Liver (tissue), 7 donors: ENCODE measurements at regions not wholly inside any gene's neighbourhood (a gene's known extent, or its start where the extent isn't known, plus 50 kb on each side); places are given as distances from the start of the nearest gene placed in this dataset.

Source experiments
- DNase-seq: peaks from one replicate; pipeline ENCODE4 v3.0.0-alpha.2; 2017; ENCODE audit warnings: low spot score
- H3K27ac ChIP-seq, 2 donors: one replicate each; pipeline ENCODE4 v1.7.0; 2013; ENCODE audit warnings: inconsistent platforms in 2 of 2, low read length in 2 of 2, control low read depth in 1 of 2, low read depth in 1 of 2, mild to moderate bottlenecking in 1 of 2
- H3K27me3 ChIP-seq, 4 donors: one replicate each; pipeline versions ENCODE4 v1.6.1 to v1.7.0; 2013; ENCODE audit warnings: low read length in 3 of 4, inconsistent platforms in 1 of 4, mild to moderate bottlenecking in 1 of 4, moderate library complexity in 1 of 4; ENCODE audit not compliant: control insufficient read depth in 4 of 4, insufficient read depth in 4 of 4
- H3K36me3 ChIP-seq, 4 donors: one replicate each; pipeline versions ENCODE4 v1.6.1 to v1.7.0; 2013; ENCODE audit warnings: low read length in 3 of 4, mild to moderate bottlenecking in 3 of 4, low read depth in 1 of 4, moderate library complexity in 1 of 4; ENCODE audit not compliant: control insufficient read depth in 4 of 4, insufficient read depth in 3 of 4
- H3K4me1 ChIP-seq, 4 donors: one replicate each; pipeline versions ENCODE4 v1.6.1 to v1.7.0; 2013; ENCODE audit warnings: low read length in 3 of 4, mild to moderate bottlenecking in 3 of 4, moderate library complexity in 1 of 4; ENCODE audit not compliant: control insufficient read depth in 4 of 4, insufficient read depth in 4 of 4
- H3K4me3 ChIP-seq, 3 donors: one replicate each; pipeline versions ENCODE4 v1.6.1 to v1.7.0; 2013; ENCODE audit warnings: low read length in 3 of 3, control low read depth in 1 of 3, low read depth in 1 of 3, mild to moderate bottlenecking in 1 of 3
- H3K9ac ChIP-seq, 2 donors: one replicate each; pipeline ENCODE4 v1.7.0; 2013; ENCODE audit warnings: low read length in 2 of 2, mild to moderate bottlenecking in 2 of 2, moderate library complexity in 2 of 2, control low read depth in 1 of 2, low read depth in 1 of 2
- H3K9me3 ChIP-seq, 4 donors: one replicate each; pipeline versions ENCODE4 v1.6.1 to v1.7.0; 2013; ENCODE audit warnings: low read length in 3 of 4; ENCODE audit not compliant: control insufficient read depth in 4 of 4
- ATF3 ChIP-seq: IDR thresholded peaks from 2 replicates; pipeline ENCODE4 v1.6.1; 2016; ENCODE audit warnings: antibody characterized with exemption
- EGR1 ChIP-seq, 2 donors: IDR thresholded peaks; 2 replicates each; pipeline ENCODE4 v1.6.1; 2016 to 2018; ENCODE audit warnings: antibody characterized with exemption in 2 of 2, low read depth in 2 of 2
- FOXA1 ChIP-seq: IDR thresholded peaks from 2 replicates; pipeline ENCODE4 v1.6.1; 2016; ENCODE audit warnings: antibody characterized with exemption
- FOXA2 ChIP-seq: IDR thresholded peaks from 2 replicates; pipeline ENCODE4 v1.6.1; 2016; ENCODE audit warnings: antibody characterized with exemption
- GABPA ChIP-seq, 2 donors: IDR thresholded peaks in 1 of 2; conservative IDR thresholded peaks in 1 of 2; 2 replicates each; pipeline ENCODE4 v1.6.1; 2016; ENCODE audit warnings: antibody characterized with exemption in 2 of 2, mild to moderate bottlenecking in 1 of 2, moderate library complexity in 1 of 2
- HNF4A ChIP-seq, 2 donors: conservative IDR thresholded peaks; 2 replicates each; pipeline ENCODE4 v1.6.1; 2016; ENCODE audit warnings: antibody characterized with exemption in 2 of 2, mild to moderate bottlenecking in 2 of 2
- HNF4G ChIP-seq: IDR thresholded peaks from 2 replicates; pipeline ENCODE4 v1.6.1; 2016; ENCODE audit warnings: antibody characterized with exemption
- JUND ChIP-seq, 2 donors: IDR thresholded peaks; 2 replicates each; pipeline ENCODE4 v1.6.1; 2016; ENCODE audit warnings: antibody characterized with exemption in 2 of 2
- NR2F2 ChIP-seq: IDR thresholded peaks from 2 replicates; pipeline ENCODE4 v1.6.1; 2016; ENCODE audit warnings: antibody characterized with exemption
- RAD21 ChIP-seq, 2 donors: IDR thresholded peaks; 2 replicates each; pipeline ENCODE4 v1.6.1; 2016; ENCODE audit warnings: antibody characterized with exemption in 2 of 2, mild to moderate bottlenecking in 2 of 2
- RXRA ChIP-seq, 2 donors: IDR thresholded peaks; 2 replicates each; pipeline ENCODE4 v1.6.1; 2017 to 2018; ENCODE audit warnings: antibody characterized with exemption in 2 of 2, mild to moderate bottlenecking in 1 of 2
- SP1 ChIP-seq: IDR thresholded peaks from 2 replicates; pipeline ENCODE4 v1.6.1; 2018; ENCODE audit warnings: antibody characterized with exemption, mild to moderate bottlenecking
- TAF1 ChIP-seq: conservative IDR thresholded peaks from 2 replicates; pipeline ENCODE4 v1.6.1; 2016; ENCODE audit warnings: antibody characterized with exemption, mild to moderate bottlenecking
- YY1 ChIP-seq: IDR thresholded peaks from 2 replicates; pipeline ENCODE4 v1.6.1; 2016; ENCODE audit warnings: antibody characterized with exemption, mild to moderate bottlenecking
- ZBTB33 ChIP-seq: IDR thresholded peaks from 2 replicates; pipeline ENCODE4 v1.6.1; 2016; ENCODE audit warnings: antibody characterized with exemption
- WGBS: extraction: QIAGEN DNeasy Blood & Tissue Kit; methylation state at CpG from one replicate; pipeline ENCODE4 v1.1.7; 2013; 5-methylcytosine and 5-hydroxymethylcytosine counted together
- TF ChIP-seq, protein P1 (sequence below): IDR thresholded peaks from 2 replicates; pipeline ENCODE4 v1.6.1; 2016; ENCODE audit warnings: antibody characterized with exemption, mild to moderate bottlenecking
- TF ChIP-seq, protein P2 (sequence below): IDR thresholded peaks from 2 replicates; pipeline ENCODE4 v1.6.1; 2016; ENCODE audit warnings: antibody characterized with exemption
- donor health status: healthy.
- donor health status: healthy.
- donor health status: healthy.
- donor health status: healthy.

DNA sequence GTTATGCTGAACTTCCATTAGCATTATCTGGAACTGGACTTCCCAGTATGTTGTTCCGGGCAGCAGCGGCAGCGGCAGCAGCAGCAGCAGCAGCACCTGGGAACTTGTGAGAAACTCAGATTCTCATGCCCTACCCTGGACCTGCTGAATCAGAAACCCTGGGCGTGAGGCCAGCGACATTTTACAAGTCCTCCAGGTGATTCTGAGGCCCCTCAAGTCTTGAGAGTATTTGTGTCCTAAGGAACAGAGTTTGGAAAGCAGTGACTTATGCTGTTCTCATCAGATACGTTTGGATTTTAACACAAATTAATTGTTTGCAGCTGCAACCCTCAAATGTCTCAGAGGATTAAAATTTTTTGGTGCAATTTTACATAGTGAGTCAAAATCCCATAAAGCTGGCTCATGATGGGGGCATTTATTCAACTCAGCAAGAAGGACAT, 157.2 kb upstream of the KAZN start:
- TF ChIP-seq HNF4G (no peak), EGR1 (IDR thresholded peaks at IDR 0.05; ENCODE audit: low read depth in 2 of 2) (no peak), ZBTB33 (no peak), JUND (IDR thresholded peaks at IDR 0.05) (no peak), YY1 (no peak), RAD21 (IDR thresholded peaks at IDR 0.05) (no peak), GABPA (IDR thresholded peaks at IDR 0.05 in 1 of 2, conservative IDR thresholded peaks at IDR 0.05 in 1 of 2) (no peak), FOXA1 (no peak)
- WGBS = 87% methylated on average over 6 of the region's 6 CpGs
- no peaks in the 10 kb centered on the region for H3K4me1 ChIP-seq

GRCh38 chr1:14442669-14443068, 155.8 kb upstream of the KAZN start:
- no peak overlapping the region for H3K4me3 ChIP-seq
- no peaks in the 10 kb centered on the region for H3K4me1 ChIP-seq
- whole genome bisulfite sequencing = 76% methylated on average over 4 of the region's 4 CpGs
- H3K27ac ChIP-seq = no peak overlapping the region
- DNase-seq = no peak
- TF ChIP-seq NR2F2 = no peak
- no peak for TF ChIP-seq RXRA (IDR thresholded peaks at IDR 0.05)
- no peak for TF ChIP-seq EGR1 (IDR thresholded peaks at IDR 0.05; ENCODE audit: low read depth in 2 of 2)
- no peak for TF ChIP-seq JUND (IDR thresholded peaks at IDR 0.05)
- no peak for TF ChIP-seq FOXA1
- TF ChIP-seq ZBTB33 = no peak
- TF ChIP-seq HNF4G = no peak
- TF ChIP-seq HNF4A (conservative IDR thresholded peaks at IDR 0.05) = no peak
- no peak for TF ChIP-seq SP1
- no peak for TF ChIP-seq RAD21 (IDR thresholded peaks at IDR 0.05)
- no peak for TF ChIP-seq YY1
- no peak for TF ChIP-seq FOXA2
- TF ChIP-seq, protein P1, sequence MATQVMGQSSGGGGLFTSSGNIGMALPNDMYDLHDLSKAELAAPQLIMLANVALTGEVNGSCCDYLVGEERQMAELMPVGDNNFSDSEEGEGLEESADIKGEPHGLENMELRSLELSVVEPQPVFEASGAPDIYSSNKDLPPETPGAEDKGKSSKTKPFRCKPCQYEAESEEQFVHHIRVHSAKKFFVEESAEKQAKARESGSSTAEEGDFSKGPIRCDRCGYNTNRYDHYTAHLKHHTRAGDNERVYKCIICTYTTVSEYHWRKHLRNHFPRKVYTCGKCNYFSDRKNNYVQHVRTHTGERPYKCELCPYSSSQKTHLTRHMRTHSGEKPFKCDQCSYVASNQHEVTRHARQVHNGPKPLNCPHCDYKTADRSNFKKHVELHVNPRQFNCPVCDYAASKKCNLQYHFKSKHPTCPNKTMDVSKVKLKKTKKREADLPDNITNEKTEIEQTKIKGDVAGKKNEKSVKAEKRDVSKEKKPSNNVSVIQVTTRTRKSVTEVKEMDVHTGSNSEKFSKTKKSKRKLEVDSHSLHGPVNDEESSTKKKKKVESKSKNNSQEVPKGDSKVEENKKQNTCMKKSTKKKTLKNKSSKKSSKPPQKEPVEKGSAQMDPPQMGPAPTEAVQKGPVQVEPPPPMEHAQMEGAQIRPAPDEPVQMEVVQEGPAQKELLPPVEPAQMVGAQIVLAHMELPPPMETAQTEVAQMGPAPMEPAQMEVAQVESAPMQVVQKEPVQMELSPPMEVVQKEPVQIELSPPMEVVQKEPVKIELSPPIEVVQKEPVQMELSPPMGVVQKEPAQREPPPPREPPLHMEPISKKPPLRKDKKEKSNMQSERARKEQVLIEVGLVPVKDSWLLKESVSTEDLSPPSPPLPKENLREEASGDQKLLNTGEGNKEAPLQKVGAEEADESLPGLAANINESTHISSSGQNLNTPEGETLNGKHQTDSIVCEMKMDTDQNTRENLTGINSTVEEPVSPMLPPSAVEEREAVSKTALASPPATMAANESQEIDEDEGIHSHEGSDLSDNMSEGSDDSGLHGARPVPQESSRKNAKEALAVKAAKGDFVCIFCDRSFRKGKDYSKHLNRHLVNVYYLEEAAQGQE = no peak
- TF ChIP-seq ATF3 = no peak
- TF ChIP-seq TAF1 = no peak
- no peak for TF ChIP-seq GABPA (IDR thresholded peaks at IDR 0.05 in 1 of 2, conservative IDR thresholded peaks at IDR 0.05 in 1 of 2)
- TF ChIP-seq, protein P2, sequence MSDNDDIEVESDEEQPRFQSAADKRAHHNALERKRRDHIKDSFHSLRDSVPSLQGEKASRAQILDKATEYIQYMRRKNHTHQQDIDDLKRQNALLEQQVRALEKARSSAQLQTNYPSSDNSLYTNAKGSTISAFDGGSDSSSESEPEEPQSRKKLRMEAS = no peak
- no peaks in the 10 kb centered on the region for H3K36me3 ChIP-seq
- no peaks in the 10 kb centered on the region for H3K9me3 ChIP-seq
- no peaks in the 10 kb centered on the region for H3K27me3 ChIP-seq
- no peak overlapping the region for H3K9ac ChIP-seq

More for the DNA sequence above, 157.2 kb upstream of the KAZN start:
- H3K4me3 ChIP-seq = no peak overlapping the region
- H3K9me3 ChIP-seq = no peaks in the 10 kb centered on the region
- H3K27ac ChIP-seq = no peak overlapping the region
- H3K27me3 ChIP-seq = no peaks in the 10 kb centered on the region
- DNase-seq = no peak
- H3K9ac ChIP-seq = no peak overlapping the region
- H3K36me3 ChIP-seq = no peaks in the 10 kb centered on the region
